HepG2 (cell line): ENCODE measurements at regions not wholly inside any gene's neighbourhood (a gene's known extent, or its start where the extent isn't known, plus 50 kb on each side); places are given as distances from the start of the nearest gene placed in this dataset.

Experiments
- ATAC-seq: fragments of 200-7000 bp; cut with Tn5 transposase; 3 replicates; pipeline ENCODE4 v1.9.1; 2020; ENCODE audit warnings: mild to moderate bottlenecking, moderate library complexity
- BruUV-seq: library from RNA; stranded (reverse); fragments of 400-500 nt; replicated peaks from 2 replicates; lab custom pipeline; 2021; lab: Mats Ljungman, UMichigan
- CTCF ChIA-PET: fragments of 300-600 bp; formaldehyde crosslinking; extraction: SDS; loops from one replicate; lab custom pipeline; 2021; ENCODE audit warnings: low total read pairs, inconsistent platforms, low intra/inter-chr PET ratio; lab: Yijun Ruan, JAX
- POLR2A ChIA-PET: fragments of 350-600 bp; sonication (Branson Sonifier 250); formaldehyde crosslinking; loops from one replicate; lab custom pipeline; 2020; ENCODE audit warnings: antibody characterized with exemption, inconsistent platforms; lab: Yijun Ruan, JAX
- DNase-seq: peaks from one replicate; pipeline ENCODE4 v3.0.0-alpha.2; 2015; ENCODE audit warnings: low spot score
- FAIRE-seq: peaks from 3 replicates; lab custom pipeline; 2011; peaks lifted over from hg19 to GRCh38; lab: Jason Lieb, UNC
- H2AFZ ChIP-seq: one replicate; pipeline ENCODE4 v1.6.1; 2011; ENCODE audit warnings: low read length, inconsistent platforms
- H3K27ac ChIP-seq: fragments of 300-600 bp; 3 replicates; pipeline ENCODE4 v1.8.0; 2011; ENCODE audit warnings: mixed run types, mild to moderate bottlenecking, mixed read lengths, low read length, inconsistent platforms; ENCODE audit not compliant: insufficient read depth; ENCODE audit errors: extremely low read length
- H3K27me3 ChIP-seq, 2 experiments: fragments of 200-600 bp in 1 of 2; 2 replicates in 1 of 2; 3 replicates in 1 of 2; pipeline versions ENCODE4 v1.6.0 to v1.8.0; 2011; ENCODE audit warnings: low read length in 2 of 2, mild to moderate bottlenecking in 2 of 2, moderate library complexity in 2 of 2, inconsistent platforms in 1 of 2; ENCODE audit not compliant: insufficient read depth in 2 of 2, control insufficient read depth in 1 of 2
- H3K36me3 ChIP-seq, 2 experiments: fragments of 200-600 bp in 1 of 2; replicated peaks in 1 of 2; 2 replicates in 1 of 2; 3 replicates in 1 of 2; pipeline versions ENCODE4 v1.5.1 to v1.8.0; 2011; ENCODE audit warnings: low read length in 2 of 2, inconsistent platforms in 1 of 2; ENCODE audit not compliant: insufficient read depth in 2 of 2, control insufficient read depth in 1 of 2
- H3K4me1 ChIP-seq: 2 replicates; pipeline ENCODE4 v1.5.1; 2012; ENCODE audit warnings: low read length, inconsistent platforms; ENCODE audit not compliant: insufficient read depth
- H3K4me2 ChIP-seq: 2 replicates; pipeline ENCODE4 v1.6.0; 2011; ENCODE audit warnings: low read depth, low read length, inconsistent platforms
- H3K4me3 ChIP-seq, 3 experiments: fragments of 200-600 bp in 1 of 3; sonication (generic), shearing (Covaris generic) in 1 of 3; replicated peaks in 1 of 3; 2 replicates each; pipeline ENCODE4 v1.5.1; 2011 to 2016; ENCODE audit warnings: low read length in 3 of 3, inconsistent platforms in 2 of 3, low read depth in 2 of 3, mild to moderate bottlenecking in 2 of 3, control low read depth in 1 of 3, mixed read lengths in 1 of 3; ENCODE audit not compliant: insufficient read depth in 1 of 3
- H3K79me2 ChIP-seq: one replicate; pipeline ENCODE4 v1.6.1; 2011; ENCODE audit warnings: low read length, inconsistent platforms; ENCODE audit not compliant: insufficient read depth
- H3K9ac ChIP-seq: 2 replicates; pipeline ENCODE4 v1.6.0; 2011; ENCODE audit warnings: mild to moderate bottlenecking, low read depth, low read length, inconsistent platforms; ENCODE audit not compliant: insufficient read depth
- H3K9me3 ChIP-seq: 2 replicates; pipeline ENCODE4 v1.5.1; 2012; ENCODE audit warnings: mild to moderate bottlenecking, low read length
- H4K20me1 ChIP-seq: 2 replicates; pipeline ENCODE4 v1.6.0; 2011; ENCODE audit warnings: inconsistent platforms, mild to moderate bottlenecking, low read length, moderate library complexity; ENCODE audit not compliant: insufficient read depth
- ETV5 ChIP-seq: IDR thresholded peaks from 2 replicates; pipeline ENCODE4 v1.6.1; 2018; ENCODE audit warnings: missing biosample characterization, missing genetic modification reagents, inconsistent platforms, borderline replicate concordance
- GABPB1 ChIP-seq: IDR thresholded peaks from 2 replicates; pipeline ENCODE4 v1.6.1; 2016; ENCODE audit warnings: mild to moderate bottlenecking, missing genetic modification reagents, moderate library complexity, missing compliant biosample characterization
- LRRFIP1 ChIP-seq: sonication (generic); formaldehyde crosslinking; conservative IDR thresholded peaks from 2 replicates; pipeline ENCODE4 v1.4.0; 2020; ENCODE audit warnings: missing genetic modification reagents
- MIER3 ChIP-seq: IDR thresholded peaks from 2 replicates; pipeline ENCODE4 v1.6.1; 2016; ENCODE audit warnings: missing compliant biosample characterization, borderline replicate concordance
- SMC3 ChIP-seq: IDR thresholded peaks from 2 replicates; pipeline ENCODE4 v1.6.1; 2011; ENCODE audit warnings: low read length, improper control_type of control experiment
- ZFP90 ChIP-seq: sonication (generic); formaldehyde crosslinking; IDR thresholded peaks from 2 replicates; pipeline ENCODE4 v1.8.0; 2022; ENCODE audit warnings: missing genetic modification reagents, mild to moderate bottlenecking, inconsistent platforms, borderline replicate concordance
- ZNF775 ChIP-seq: sonication (generic); formaldehyde crosslinking; IDR thresholded peaks from 2 replicates; pipeline ENCODE4 v1.4.0; 2020; ENCODE audit warnings: missing genetic modification reagents, mild to moderate bottlenecking, moderate library complexity, borderline replicate concordance
- ZNF782 ChIP-seq: sonication (generic); formaldehyde crosslinking; IDR thresholded peaks from 2 replicates; pipeline ENCODE4 v1.4.0; 2020; ENCODE audit warnings: missing genetic modification reagents, mild to moderate bottlenecking, borderline replicate concordance
- WGBS: methylation state at CpG from one replicate; pipeline ENCODE4 v1.1.6; 2017; ENCODE audit warnings: low lambda C conversion rate; 5-methylcytosine and 5-hydroxymethylcytosine counted together
- in situ Hi-C: cut with HindIII; loops from 2 replicates; pipeline ENCODE4 v1.10.0; 2017; ENCODE audit warnings: low pct_unique_long_range_greater_than_20kb; ENCODE audit not compliant: extremely low pct_ligation_motif_present
- intact Hi-C: fragments of 100-400 bp; cut with micrococcal nuclease; formaldehyde crosslinking; loops from one replicate; pipeline ENCODE4 v1.10.0; 2022; ENCODE audit not compliant: unreplicated experiment
- TF ChIP-seq, protein P1 (sequence below): sonication (generic); formaldehyde crosslinking; IDR thresholded peaks from 2 replicates; pipeline ENCODE4 v1.5.0; 2020; ENCODE audit warnings: mild to moderate bottlenecking, low read depth, missing genetic modification reagents, borderline replicate concordance
- TF ChIP-seq, protein P2 (sequence below): sonication (generic); formaldehyde crosslinking; IDR thresholded peaks from 2 replicates; pipeline ENCODE4 v1.8.1; 2023; ENCODE audit warnings: mild to moderate bottlenecking, missing genetic modification reagents
- TF ChIP-seq, protein P3 (sequence below): sonication (generic); formaldehyde crosslinking; IDR thresholded peaks from 2 replicates; pipeline ENCODE4 v1.5.0; 2020; ENCODE audit warnings: missing genetic modification reagents

DNA sequence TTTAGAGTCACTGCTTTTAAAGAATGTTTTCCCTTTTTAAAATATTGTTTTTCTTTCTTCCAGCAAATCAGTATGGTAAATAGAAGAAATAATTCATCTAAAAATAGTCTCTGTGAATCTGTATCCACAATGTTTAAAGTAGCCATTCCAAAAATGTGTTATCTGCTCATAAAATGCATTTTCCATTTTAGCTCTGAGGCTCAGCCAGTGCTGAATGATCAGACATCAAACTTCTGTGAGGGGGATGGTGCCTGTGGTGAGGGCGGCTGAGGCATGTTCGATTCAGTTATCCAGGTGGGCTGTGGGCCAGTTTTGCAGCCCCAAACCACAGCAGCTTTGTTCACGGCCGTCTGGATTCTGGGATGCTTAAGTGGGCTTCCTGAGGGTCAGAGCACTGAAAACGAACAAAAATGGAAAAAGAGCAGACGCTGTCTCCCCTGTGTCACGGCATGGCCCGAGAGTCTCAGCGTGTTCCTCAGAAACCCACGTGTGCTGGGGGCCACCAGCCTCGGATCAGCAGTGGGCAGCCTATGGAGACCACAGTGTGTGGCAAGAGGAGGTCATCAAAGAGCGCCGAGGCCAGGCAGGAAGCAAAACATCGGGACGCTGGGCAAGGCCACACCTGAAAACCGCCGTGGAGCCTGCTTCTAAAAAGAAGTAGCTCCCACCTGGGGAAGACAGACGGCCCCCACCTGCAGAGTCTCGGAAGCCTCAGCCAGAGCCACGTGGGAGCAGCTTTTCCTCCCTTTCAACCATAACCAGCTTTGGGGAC lies 134.9 kb upstream of the THBS2 start:
- peak; percentile 53 for ATAC-seq
- Histone ChIP-seq H3K79me2 (no peaks in the 10 kb centered on the region), H3K4me3 (no peak overlapping the region; a peak in 1 of 6 replicates), H3K27me3 (peaks cover 2 to 33% of the 10 kb centered on the region in 2 experiments), H2AFZ (no peak overlapping the region), H3K9me3 (no peaks in the 10 kb centered on the region), H3K36me3 (no peaks in the 10 kb centered on the region), H3K9ac (no peak overlapping the region), H3K27ac (no peak overlapping the region), H3K4me1 (no peaks in the 10 kb centered on the region), H4K20me1 (no peaks in the 10 kb centered on the region), H3K4me2 (peak overlapping the region; percentile 30; the same call in 1 of the 2 replicates)
- intact Hi-C loops (no loop called here), in situ Hi-C loops (no loop called here)
- FAIRE-seq, result no peak
- POLR2A ChIA-PET, result no interaction called here
- 24% methylated on average over 20 of the region's 20 CpGs for WGBS
- CTCF ChIA-PET, result no interaction called here
- DNase-seq, result no peak
- TF ChIP-seq GABPB1 (CRISPR knock-in tag), result peak; percentile 21; the same call in 1 of the 2 replicates
- TF ChIP-seq, protein P1, sequence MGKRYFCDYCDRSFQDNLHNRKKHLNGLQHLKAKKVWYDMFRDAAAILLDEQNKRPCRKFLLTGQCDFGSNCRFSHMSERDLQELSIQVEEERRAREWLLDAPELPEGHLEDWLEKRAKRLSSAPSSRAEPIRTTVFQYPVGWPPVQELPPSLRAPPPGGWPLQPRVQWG (CRISPR knock-in tag), result no peak
- no TSS peak for BruUV-seq

DNA sequence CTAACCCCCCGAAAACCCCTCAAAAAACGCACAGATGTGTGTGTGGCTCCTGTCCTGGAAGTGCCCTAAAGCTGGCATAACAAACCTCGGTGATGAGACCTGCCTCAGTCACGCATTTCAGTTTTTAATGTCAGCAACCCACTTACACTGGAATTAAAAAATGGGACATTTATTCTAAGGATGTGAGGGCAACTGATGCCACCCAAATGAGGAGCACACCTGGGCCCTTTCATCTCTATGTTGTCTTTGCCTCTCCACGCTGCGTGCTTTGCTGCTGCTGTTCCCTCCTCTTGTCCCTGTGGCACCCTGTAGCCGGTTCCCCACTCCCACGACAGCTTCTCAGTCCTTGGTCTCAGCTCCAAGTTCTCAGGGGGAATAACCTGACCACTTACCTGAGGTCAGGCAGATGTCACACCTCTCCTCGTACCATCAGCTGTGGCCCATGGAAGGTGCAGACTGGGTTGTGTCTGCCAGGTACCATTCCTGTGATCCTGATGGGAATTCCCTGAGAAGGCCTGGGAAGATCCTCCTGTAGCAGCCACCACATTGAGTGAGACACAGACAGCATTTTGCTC lies 134.2 kb upstream of the THBS2 start:
- BruUV-seq, result no TSS peak
- intact Hi-C loops, result no loop called here
- Histone ChIP-seq H3K27me3 (peaks cover 2 to 32% of the 10 kb centered on the region in 2 experiments), H2AFZ (no peak overlapping the region), H3K27ac (no peak overlapping the region), H3K36me3 (no peaks in the 10 kb centered on the region), H3K4me3 (no peak overlapping the region), H3K79me2 (no peaks in the 10 kb centered on the region), H3K4me2 (no peak overlapping the region), H4K20me1 (no peaks in the 10 kb centered on the region), H3K9ac (no peak overlapping the region), H3K4me1 (no peaks in the 10 kb centered on the region), H3K9me3 (no peaks in the 10 kb centered on the region)
- ChIA-PET POLR2A (no interaction called here), CTCF (no interaction called here)
- ATAC-seq (no peak), DNase-seq (no peak), FAIRE-seq (no peak)
- in situ Hi-C loops, result no loop called here
- 12% methylated on average over 9 of the region's 9 CpGs for WGBS
- no peak for TF ChIP-seq ZFP90 (CRISPR knock-in tag)
- TF ChIP-seq ETV5 (CRISPR knock-in tag), result no peak
- TF ChIP-seq ZNF775 (CRISPR knock-in tag), result no peak
- no peak for TF ChIP-seq SMC3
- TF ChIP-seq, protein P2, sequence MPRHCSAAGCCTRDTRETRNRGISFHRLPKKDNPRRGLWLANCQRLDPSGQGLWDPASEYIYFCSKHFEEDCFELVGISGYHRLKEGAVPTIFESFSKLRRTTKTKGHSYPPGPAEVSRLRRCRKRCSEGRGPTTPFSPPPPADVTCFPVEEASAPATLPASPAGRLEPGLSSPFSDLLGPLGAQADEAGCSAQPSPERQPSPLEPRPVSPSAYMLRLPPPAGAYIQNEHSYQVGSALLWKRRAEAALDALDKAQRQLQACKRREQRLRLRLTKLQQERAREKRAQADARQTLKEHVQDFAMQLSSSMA (CRISPR knock-in tag), result no peak
- TF ChIP-seq ZNF782 (CRISPR knock-in tag), result no peak
- TF ChIP-seq LRRFIP1, result no peak
- TF ChIP-seq MIER3 (CRISPR knock-in tag), result no peak
- TF ChIP-seq, protein P3, sequence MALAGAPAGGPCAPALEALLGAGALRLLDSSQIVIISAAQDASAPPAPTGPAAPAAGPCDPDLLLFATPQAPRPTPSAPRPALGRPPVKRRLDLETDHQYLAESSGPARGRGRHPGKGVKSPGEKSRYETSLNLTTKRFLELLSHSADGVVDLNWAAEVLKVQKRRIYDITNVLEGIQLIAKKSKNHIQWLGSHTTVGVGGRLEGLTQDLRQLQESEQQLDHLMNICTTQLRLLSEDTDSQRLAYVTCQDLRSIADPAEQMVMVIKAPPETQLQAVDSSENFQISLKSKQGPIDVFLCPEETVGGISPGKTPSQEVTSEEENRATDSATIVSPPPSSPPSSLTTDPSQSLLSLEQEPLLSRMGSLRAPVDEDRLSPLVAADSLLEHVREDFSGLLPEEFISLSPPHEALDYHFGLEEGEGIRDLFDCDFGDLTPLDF, result no peak
